Activated CD4-positive, alpha-beta memory T cell treated with anti-CD3 and anti-CD28 coated beads, Interleukin-2, amount 10 ng/mL, durations not matched to agents 7 days and 5 days (primary cell): ENCODE measurements at regions not wholly inside any gene's neighbourhood (a gene's known extent, or its start where the extent isn't known, plus 50 kb on each side); places are given as distances from the start of the nearest gene placed in this dataset.

Experiments used
- CTCF ChIA-PET: fragments of 350-600 bp; sonication (Branson Sonifier 250); formaldehyde crosslinking; loops from one replicate; lab custom pipeline; 2021; ENCODE audit warnings: antibody characterized with exemption, inconsistent platforms; lab: Charles Lee
- POLR2A ChIA-PET: fragments of 350-600 bp; sonication (Branson Sonifier 250); formaldehyde crosslinking; loops from one replicate; lab custom pipeline; 2021; ENCODE audit warnings: antibody characterized with exemption; lab: Charles Lee
- DNase-seq: peaks from one replicate; pipeline ENCODE4 v3.0.0-alpha.2; 2020
- H3K27ac Mint-ChIP-seq: one replicate; pipeline ENCODE4 v1.8.0; 2021; ENCODE audit warnings: mild to moderate bottlenecking, mixed read lengths
- H3K27me3 Mint-ChIP-seq: one replicate; pipeline ENCODE4 v1.8.0; 2021; ENCODE audit warnings: mixed read lengths
- H3K36me3 Mint-ChIP-seq: one replicate; pipeline ENCODE4 v1.8.0; 2021; ENCODE audit warnings: low read depth, mixed read lengths
- H3K4me1 Mint-ChIP-seq: one replicate; pipeline ENCODE4 v1.8.0; 2021; ENCODE audit warnings: mixed read lengths
- H3K4me3 Mint-ChIP-seq: one replicate; pipeline ENCODE4 v1.8.0; 2021; ENCODE audit warnings: mild to moderate bottlenecking, mixed read lengths
- H3K9me3 Mint-ChIP-seq: one replicate; pipeline ENCODE4 v1.8.0; 2021; ENCODE audit warnings: mixed read lengths

DNA sequence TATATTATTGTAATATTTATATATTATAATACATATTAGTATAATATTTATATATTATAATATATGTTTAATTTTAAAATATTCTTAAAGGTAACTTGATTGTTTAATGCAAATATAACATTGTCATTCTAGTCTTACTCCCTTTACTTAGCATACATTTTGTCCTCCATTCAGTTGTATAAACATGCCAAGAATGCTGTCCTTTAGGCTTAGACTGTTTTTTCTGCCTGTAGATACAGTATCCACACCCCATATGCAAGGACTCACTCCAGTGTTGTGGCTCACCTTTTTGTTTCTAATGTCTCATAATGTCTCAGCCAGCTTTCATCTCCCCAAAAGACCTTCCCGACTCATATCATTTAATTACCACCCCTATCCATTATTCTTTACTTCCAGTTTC, 2110.0 kb downstream of the PCDH7 start:
- no peaks in the 10 kb centered on the region for H3K4me1 Mint-ChIP-seq
- POLR2A ChIA-PET = no interaction called here
- no peaks in the 10 kb centered on the region for H3K27me3 Mint-ChIP-seq
- DNase-seq = no peak
- H3K27ac Mint-ChIP-seq = no peak overlapping the region
- CTCF ChIA-PET = no interaction called here
- no peaks in the 10 kb centered on the region for H3K36me3 Mint-ChIP-seq
- H3K9me3 Mint-ChIP-seq = peaks cover 9% of the 10 kb centered on the region
- H3K4me3 Mint-ChIP-seq = no peak overlapping the region

DNA sequence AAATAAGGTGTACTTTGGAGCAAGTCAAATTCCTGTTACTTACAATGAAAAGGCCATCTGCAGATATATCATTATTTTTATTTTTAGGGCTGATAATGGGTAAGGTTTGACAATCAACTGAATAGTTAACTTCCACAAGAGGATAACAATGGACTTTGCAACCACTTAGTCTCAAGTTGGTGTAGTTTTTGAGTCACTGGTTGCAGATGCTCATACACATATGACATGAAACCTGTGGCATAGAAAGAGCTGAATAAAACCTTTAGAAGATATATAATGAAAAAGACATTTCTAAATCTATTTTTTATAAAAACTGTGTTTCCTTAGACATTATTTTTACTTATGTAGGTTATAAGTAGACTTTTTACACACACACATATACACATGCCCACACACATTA, 2110.9 kb downstream of the PCDH7 start:
- H3K27me3 Mint-ChIP-seq = no peaks in the 10 kb centered on the region
- no peak overlapping the region for H3K4me3 Mint-ChIP-seq
- H3K9me3 Mint-ChIP-seq = peaks cover 7% of the 10 kb centered on the region
- H3K27ac Mint-ChIP-seq = no peak overlapping the region
- no peaks in the 10 kb centered on the region for H3K4me1 Mint-ChIP-seq
- ChIA-PET POLR2A (no interaction called here), CTCF (interaction anchor here (1.2 kb wide), 1 partner anchor 10 kb away, joined by 4 read pairs; no protein-coding TSS in a partner anchor)
- no peaks in the 10 kb centered on the region for H3K36me3 Mint-ChIP-seq
- no peak for DNase-seq

DNA sequence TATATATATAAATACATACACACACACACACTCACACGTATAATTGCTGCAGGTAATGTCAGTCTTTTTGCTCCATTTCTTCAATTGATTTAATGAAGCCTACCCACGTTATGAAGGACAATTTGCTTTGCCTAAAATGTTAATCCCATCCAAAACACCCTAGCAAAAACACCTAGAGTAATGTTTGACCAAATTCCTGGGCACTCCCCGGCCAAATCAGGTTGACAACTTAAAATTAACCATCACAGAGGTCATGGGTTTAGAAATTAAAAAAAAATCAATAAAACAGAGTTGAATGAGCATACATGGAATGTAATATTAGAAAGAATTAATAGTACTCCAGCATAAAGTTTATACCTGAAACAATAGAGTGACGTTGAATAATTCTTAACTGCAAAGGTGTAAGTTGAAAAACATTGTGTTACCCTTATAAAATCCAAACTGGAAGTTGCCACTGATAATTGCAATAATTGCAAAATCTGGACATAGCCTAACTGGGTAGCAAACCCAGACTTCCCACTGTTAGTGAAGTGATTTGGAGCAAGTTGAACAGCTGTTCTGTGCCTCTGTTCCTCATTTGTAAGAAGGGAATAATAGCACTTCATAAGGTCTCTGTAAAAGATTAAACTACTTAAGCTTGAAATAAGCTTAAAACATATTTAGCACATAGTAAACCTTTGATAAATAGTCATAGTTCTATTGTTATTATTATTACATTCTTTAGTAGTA, 2120.5 kb downstream of the PCDH7 start:
- Mint-ChIP-seq H3K4me3 (no peak overlapping the region), H3K27ac (no peak overlapping the region), H3K9me3 (no peaks in the 10 kb centered on the region), H3K4me1 (no peaks in the 10 kb centered on the region), H3K27me3 (no peaks in the 10 kb centered on the region), H3K36me3 (no peaks in the 10 kb centered on the region)
- POLR2A ChIA-PET = no interaction called here
- no peak for DNase-seq
- CTCF ChIA-PET = interaction anchor here (1.4 kb wide), 1 partner anchor 10 kb away, joined by 4 read pairs; no protein-coding TSS in a partner anchor

DNA sequence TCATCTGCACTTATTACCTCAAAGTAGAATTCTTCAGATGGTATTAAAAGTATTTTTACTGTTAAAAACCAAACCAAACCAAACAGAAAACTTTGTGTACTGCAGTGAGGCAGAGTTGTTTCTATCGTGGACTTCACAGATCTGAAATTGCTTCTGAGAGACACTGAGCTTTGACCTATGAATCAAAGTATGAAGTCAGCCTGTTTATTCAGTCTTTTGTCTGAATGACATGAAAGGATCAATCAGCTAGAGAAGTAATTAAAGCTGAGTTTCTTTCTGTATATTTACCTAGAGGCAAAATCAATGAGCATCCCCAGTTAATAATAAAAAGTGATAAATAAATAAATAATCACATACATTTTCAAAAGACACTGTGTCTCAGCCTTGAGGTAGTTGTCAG, 2121.0 kb downstream of the PCDH7 start:
- ChIA-PET POLR2A (no interaction called here), CTCF (interaction anchor here (1.4 kb wide), 1 partner anchor 10 kb away, joined by 4 read pairs; no protein-coding TSS in a partner anchor)
- H3K36me3 Mint-ChIP-seq = no peaks in the 10 kb centered on the region
- no peaks in the 10 kb centered on the region for H3K27me3 Mint-ChIP-seq
- H3K27ac Mint-ChIP-seq = no peak overlapping the region
- DNase-seq = no peak
- no peak overlapping the region for H3K4me3 Mint-ChIP-seq
- H3K9me3 Mint-ChIP-seq = no peaks in the 10 kb centered on the region
- H3K4me1 Mint-ChIP-seq = no peaks in the 10 kb centered on the region

DNA sequence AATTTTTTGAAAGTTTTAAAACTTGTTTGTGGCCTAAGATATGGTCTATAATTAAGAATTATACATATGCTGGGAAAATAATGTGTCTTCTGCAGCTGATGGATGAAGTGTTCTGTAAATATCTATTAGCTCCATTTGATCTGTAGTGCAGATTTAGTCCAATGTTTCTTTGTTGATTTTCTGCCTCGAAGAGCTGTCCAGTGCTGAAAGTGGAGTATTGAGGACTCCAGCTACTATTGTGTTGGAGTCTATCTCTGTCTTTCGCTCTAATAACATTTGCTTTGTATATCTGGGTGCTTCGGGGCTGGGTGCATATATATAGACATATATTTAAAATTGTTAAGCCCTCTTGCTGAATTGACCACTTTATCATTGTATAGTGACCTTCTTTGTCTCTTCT, 2127.3 kb downstream of the PCDH7 start:
- no peaks in the 10 kb centered on the region for H3K27me3 Mint-ChIP-seq
- no peak overlapping the region for H3K27ac Mint-ChIP-seq
- no peaks in the 10 kb centered on the region for H3K36me3 Mint-ChIP-seq
- POLR2A ChIA-PET = no interaction called here
- no peaks in the 10 kb centered on the region for H3K4me1 Mint-ChIP-seq
- no peak overlapping the region for H3K4me3 Mint-ChIP-seq
- peaks cover 3% of the 10 kb centered on the region for H3K9me3 Mint-ChIP-seq
- DNase-seq = no peak
- CTCF ChIA-PET = no interaction called here

DNA sequence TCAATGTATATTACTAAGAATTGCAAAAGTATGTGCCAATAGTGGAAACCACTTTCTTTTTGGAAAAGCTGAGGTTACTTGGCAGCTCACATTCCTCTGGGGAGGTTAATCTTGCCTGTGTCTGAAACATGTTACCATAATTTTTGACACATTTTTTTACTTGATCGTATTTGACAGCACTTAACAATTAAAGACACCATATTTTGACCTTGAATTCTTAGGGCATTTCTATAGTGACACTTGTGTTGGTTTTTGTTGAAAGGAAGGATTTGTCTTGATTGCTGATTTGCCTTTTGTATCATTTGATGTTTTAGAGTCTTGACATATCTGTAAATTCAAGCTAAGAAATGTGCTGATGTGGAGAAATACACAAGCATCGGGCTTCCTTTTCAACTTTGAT, 2135.5 kb downstream of the PCDH7 start:
- Mint-ChIP-seq H3K4me1 (no peaks in the 10 kb centered on the region), H3K4me3 (no peak overlapping the region), H3K27ac (no peak overlapping the region), H3K27me3 (no peaks in the 10 kb centered on the region), H3K9me3 (peaks cover 3% of the 10 kb centered on the region), H3K36me3 (no peaks in the 10 kb centered on the region)
- no peak for DNase-seq
- ChIA-PET POLR2A (no interaction called here), CTCF (no interaction called here)

DNA sequence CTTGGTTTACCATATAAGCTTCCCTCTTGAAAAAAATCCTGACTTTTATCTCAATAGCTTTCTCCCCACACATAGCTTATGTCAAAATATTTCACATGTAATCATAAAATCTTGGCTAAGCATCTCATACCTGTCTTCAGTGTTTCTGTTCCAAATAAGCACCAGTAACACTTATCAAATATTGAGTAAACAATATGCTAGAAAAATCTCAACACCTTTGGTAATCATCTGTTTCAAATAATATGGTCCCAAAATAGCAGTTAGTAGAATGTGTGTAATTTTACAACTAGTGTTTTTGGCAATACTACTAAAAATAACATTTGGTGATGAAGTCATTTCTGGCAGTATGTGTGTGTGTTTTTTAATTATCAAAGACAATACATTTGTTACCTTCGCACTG, 2138.2 kb downstream of the PCDH7 start:
- H3K4me1 Mint-ChIP-seq = no peaks in the 10 kb centered on the region
- no peaks in the 10 kb centered on the region for H3K9me3 Mint-ChIP-seq
- no peak overlapping the region for H3K4me3 Mint-ChIP-seq
- no peak overlapping the region for H3K27ac Mint-ChIP-seq
- DNase-seq = no peak
- no peaks in the 10 kb centered on the region for H3K27me3 Mint-ChIP-seq
- no peaks in the 10 kb centered on the region for H3K36me3 Mint-ChIP-seq
- POLR2A ChIA-PET = no interaction called here
- CTCF ChIA-PET = no interaction called here

DNA sequence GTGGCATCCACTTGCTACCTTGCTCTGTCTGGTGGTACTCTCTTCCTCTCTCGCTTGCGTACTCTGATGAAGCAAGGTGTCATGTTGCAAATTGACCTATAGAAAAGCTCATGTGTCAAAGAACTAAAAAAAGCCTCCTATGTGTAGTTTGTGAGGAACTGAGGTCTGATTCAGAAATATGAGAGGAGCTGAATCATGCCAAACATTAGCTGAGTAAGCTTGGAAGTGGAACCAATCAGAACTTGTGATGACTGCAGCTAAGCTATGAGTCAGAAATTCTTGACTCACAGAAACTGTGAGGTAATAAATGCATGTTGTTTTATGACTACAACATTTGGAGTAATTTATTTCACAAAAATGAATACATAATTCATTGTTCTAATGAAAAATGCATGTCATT, 2138.8 kb downstream of the PCDH7 start:
- H3K4me1 Mint-ChIP-seq = no peaks in the 10 kb centered on the region
- no peaks in the 10 kb centered on the region for H3K27me3 Mint-ChIP-seq
- DNase-seq = no peak
- no peaks in the 10 kb centered on the region for H3K9me3 Mint-ChIP-seq
- H3K27ac Mint-ChIP-seq = no peak overlapping the region
- ChIA-PET CTCF (no interaction called here), POLR2A (no interaction called here)
- H3K36me3 Mint-ChIP-seq = no peaks in the 10 kb centered on the region
- H3K4me3 Mint-ChIP-seq = no peak overlapping the region

DNA sequence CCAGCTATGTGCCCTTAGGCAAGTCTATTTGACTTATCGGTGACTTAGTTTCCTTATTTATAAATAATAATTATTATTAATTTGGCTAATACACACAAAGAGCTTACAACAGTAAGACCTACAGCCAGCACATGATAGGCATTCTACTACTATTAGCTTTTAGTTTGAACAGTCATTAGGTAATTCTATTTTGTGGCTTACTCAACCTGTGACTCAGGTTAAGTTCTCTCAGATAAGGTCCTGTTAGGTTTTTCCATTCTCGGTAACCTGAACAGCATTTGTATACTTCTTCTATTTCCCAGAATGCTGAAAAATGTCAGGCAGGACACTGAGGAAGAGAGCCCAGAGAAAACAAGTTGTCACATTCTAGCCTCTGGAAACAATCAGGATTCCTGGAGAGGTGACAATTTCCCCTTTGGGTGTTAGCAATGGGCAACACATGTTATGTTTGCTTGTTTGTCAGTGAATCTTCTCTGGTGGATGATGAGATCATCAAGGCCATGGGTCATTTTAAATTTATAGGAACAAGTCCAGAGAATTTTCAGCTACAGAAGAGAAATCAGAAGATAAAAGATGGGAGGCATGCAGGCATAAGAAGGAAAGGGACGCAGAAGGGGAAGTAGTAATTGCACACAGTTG, 2144.7 kb downstream of the PCDH7 start:
- ChIA-PET CTCF (no interaction called here), POLR2A (no interaction called here)
- Mint-ChIP-seq H3K4me3 (no peak overlapping the region), H3K4me1 (no peaks in the 10 kb centered on the region), H3K27ac (no peak overlapping the region), H3K36me3 (no peaks in the 10 kb centered on the region), H3K27me3 (no peaks in the 10 kb centered on the region), H3K9me3 (no peaks in the 10 kb centered on the region)
- no peak for DNase-seq

DNA sequence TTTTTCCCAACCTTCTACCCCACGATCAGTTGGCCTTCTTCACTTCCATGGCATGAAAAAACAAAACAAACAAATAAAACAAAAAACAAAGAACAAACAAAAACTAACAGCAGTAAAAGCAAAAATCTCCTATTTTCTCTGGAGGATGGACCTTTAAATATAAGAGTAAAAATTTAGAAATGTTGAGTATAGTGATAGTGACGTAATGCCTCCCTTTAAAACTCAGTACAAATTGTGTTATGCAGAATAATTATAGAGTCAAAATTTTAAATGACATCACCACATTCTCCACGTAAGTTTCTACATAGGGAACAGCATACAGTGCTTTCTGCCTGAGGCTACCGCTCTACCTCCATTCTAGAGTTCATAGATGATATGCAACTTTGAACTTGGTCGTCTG, 2156.4 kb downstream of the PCDH7 start:
- Mint-ChIP-seq H3K27me3 (no peaks in the 10 kb centered on the region), H3K4me1 (no peaks in the 10 kb centered on the region), H3K27ac (no peak overlapping the region), H3K36me3 (no peaks in the 10 kb centered on the region), H3K9me3 (peaks cover 12% of the 10 kb centered on the region), H3K4me3 (no peak overlapping the region)
- POLR2A ChIA-PET = no interaction called here
- no peak for DNase-seq
- CTCF ChIA-PET = no interaction called here

DNA sequence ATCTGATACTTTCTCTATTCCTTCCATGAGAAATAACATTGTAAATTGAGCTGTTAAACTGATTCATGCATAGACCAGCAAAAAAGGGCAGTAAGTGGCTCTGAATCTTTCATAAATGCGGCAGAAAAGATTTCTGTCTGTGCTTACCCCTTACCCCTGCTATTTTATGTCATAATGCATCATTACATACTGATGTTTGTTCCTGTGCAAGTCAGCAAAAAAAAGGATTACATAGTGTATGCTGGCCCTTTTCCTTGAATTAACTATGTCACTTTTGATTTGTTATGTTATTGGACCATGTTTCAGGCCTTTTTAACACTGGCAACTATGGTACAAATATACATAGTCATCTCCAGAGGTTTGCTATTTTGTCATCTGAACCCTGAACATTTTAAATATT, 2159.7 kb downstream of the PCDH7 start:
- Mint-ChIP-seq H3K4me3 (no peak overlapping the region), H3K4me1 (no peaks in the 10 kb centered on the region), H3K9me3 (peaks cover 6% of the 10 kb centered on the region), H3K36me3 (no peaks in the 10 kb centered on the region), H3K27me3 (no peaks in the 10 kb centered on the region), H3K27ac (no peak overlapping the region)
- CTCF ChIA-PET = no interaction called here
- POLR2A ChIA-PET = no interaction called here
- DNase-seq = no peak

DNA sequence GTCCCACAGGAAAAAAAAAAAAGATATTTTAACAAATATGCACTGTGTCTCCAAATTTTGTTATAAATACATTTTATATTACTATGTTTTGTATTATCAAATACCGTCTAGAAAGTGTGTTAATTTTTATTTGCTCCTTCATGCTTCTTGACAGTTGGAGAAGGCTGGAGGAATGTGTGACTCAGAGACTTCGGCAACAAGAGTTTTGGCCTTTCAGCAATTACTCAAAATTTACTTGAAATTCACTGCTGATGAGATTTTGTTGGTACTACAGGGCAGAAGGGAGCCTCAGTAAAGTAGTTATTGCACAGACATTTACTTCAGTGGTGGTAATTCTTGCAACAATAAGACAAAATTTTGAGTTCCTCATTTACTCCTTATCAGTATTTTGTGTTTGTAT, 2164.0 kb downstream of the PCDH7 start:
- DNase-seq = no peak
- Mint-ChIP-seq H3K9me3 (no peaks in the 10 kb centered on the region), H3K27ac (no peak overlapping the region), H3K27me3 (no peaks in the 10 kb centered on the region), H3K36me3 (no peaks in the 10 kb centered on the region), H3K4me3 (no peak overlapping the region), H3K4me1 (no peaks in the 10 kb centered on the region)
- ChIA-PET CTCF (no interaction called here), POLR2A (no interaction called here)

DNA sequence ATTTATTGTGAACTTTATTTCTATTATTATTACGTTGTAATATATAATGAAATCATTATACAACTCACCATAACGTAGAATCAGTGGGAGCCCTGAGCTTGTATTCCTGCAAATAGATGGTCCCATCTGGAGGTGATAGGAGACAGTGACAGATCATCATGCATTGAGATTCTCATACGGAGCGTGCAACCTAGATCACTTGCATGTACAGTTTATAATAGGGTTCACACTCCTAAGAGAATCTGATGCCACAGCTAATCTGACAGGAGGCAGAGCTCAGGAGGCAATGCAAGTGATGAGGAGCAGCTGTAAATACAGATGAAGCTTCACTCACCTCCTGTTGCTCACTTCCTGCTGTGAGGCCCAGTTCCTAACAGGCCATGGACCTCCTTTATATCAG, 2170.2 kb downstream of the PCDH7 start:
- CTCF ChIA-PET = no interaction called here
- Mint-ChIP-seq H3K27ac (no peak overlapping the region), H3K4me1 (no peaks in the 10 kb centered on the region), H3K4me3 (no peak overlapping the region), H3K27me3 (no peaks in the 10 kb centered on the region), H3K9me3 (peaks cover 2% of the 10 kb centered on the region), H3K36me3 (no peaks in the 10 kb centered on the region)
- POLR2A ChIA-PET = no interaction called here
- no peak for DNase-seq

DNA sequence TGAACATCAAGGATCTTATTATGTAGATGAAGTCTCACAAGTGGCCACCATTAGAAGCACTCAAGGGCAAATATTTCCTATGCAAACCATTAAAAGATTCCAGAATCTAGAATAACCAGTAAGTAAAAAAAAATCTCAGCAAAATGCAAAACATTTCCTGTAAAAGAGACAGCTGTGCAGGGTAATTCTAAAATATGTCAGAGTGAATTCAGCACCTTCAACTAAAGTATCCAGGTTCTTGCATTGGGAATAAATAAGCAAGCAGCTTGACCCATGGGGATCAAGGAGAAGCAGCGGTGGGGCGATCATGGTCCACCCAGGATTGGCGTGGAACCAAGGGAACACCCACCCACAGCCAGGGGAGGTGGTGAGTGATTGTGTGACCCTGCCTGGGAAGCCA, 2188.9 kb downstream of the PCDH7 start:
- POLR2A ChIA-PET = no interaction called here
- no peak for DNase-seq
- CTCF ChIA-PET = no interaction called here
- H3K36me3 Mint-ChIP-seq = no peaks in the 10 kb centered on the region
- H3K27me3 Mint-ChIP-seq = no peaks in the 10 kb centered on the region
- H3K27ac Mint-ChIP-seq = no peak overlapping the region
- H3K4me1 Mint-ChIP-seq = no peaks in the 10 kb centered on the region
- peaks cover 10% of the 10 kb centered on the region for H3K9me3 Mint-ChIP-seq
- no peak overlapping the region for H3K4me3 Mint-ChIP-seq
